Activated naive CD4-positive, alpha-beta T cell (primary cell): ENCODE measurements at regions not wholly inside any gene's neighbourhood (a gene's known extent, or its start where the extent isn't known, plus 50 kb on each side); places are given as distances from the start of the nearest gene placed in this dataset.
"Not testable (repeated sequence)": the region's sequence is repeated elsewhere in the genome, so short reads cannot be mapped to it uniquely, and the experiment has no call there.

Experiments
- DNase-seq, 4 experiments: peaks; one replicate each; lab custom pipeline; 2025; lab: John Stamatoyannopoulos, UW

DNA sequence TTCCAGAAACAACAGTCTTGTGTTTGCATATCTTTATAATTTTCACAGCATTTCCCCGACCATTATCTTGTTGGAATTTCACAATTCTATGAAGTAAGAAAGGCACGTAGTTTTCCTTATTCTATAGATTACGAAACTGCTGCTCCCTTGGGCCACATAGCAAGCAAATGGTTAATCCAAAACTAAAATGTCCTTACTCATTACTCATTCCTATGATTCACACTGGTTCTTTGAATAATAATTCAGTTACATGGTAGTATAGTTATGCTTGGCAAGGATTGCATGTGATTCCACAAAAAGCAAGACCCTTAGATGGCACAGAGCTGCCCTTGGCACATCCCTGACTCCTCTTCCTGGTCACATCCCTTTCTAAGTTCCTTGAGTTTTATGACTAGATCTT, 51.2 kb downstream of the OR13H1 start:
- no peak for DNase-seq

DNA sequence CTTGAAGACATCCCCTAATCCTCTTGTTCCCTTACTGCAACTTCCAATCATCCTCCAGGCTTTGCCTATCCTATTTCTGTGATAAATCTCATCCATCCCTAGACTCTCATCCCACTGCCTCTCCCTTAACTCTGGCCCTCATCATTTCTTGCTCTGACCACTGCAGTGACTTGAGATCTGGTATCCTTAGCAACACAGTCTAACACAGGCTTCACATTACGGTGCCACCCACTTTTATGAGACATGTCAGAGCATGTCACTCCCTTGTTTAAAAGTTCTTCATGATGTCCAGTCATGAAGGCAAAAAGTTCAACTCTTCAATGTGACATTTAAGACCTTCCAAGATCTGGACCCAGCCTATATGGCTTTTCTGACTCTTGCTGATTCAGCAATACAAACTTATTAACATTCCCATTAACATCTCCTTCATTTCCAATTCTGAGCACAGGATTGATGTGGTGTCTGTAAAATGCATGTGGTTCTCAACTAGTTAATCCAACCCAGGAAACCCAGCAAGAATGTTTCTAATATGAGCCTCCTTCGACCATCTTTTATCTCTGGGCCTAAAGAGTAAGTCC, 64.0 kb downstream of the OR13H1 start:
- DNase-seq, result no peak

DNA sequence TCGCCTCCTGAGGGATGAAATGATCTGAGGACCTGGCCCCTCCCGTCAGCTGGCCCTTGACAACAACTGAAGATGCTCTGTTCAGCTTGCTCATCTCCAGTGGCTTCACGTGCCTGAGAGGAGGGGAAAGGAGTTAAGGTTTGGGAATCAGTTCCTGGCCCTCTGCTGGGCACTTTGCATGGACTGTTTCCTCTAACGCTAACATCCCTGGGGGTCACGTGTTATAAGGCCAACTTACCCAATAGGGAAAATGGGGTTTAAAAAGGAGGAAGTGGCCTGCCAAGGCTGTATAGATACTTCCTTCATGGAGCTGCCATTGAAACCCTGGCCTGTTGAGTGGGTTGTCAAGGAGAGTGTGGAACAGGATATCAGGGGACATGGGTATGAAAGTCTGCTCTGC, 65.6 kb downstream of the OR13H1 start:
- DNase-seq, result no peak

DNA sequence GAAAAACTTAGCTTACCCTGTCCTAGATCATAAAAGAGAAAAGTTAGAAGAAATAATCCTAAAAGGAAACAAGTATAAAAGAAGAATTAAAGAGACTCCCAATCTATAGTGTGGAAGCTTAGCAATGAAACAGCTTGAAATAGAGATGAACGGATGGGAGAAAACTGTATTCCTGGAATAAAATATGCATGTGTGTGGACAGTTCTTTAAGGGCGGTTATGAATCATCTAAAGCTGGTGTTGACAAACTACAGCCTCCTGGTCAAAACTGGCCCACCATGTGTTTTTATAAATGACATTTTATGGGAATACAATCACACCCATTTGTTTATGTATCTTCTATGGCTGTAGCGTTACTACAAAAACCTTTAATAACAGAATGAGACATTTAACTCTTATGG, 69.4 kb downstream of the OR13H1 start:
- no peak for DNase-seq

- DNase-seq, result no peak
These were observed 70.4 kb downstream of the OR13H1 start for GRCh38 chrX:131614241-131614640.

- DNase-seq, result no peak
These were observed 73.3 kb downstream of the OR13H1 start for GRCh38 chrX:131617182-131617581.

DNA sequence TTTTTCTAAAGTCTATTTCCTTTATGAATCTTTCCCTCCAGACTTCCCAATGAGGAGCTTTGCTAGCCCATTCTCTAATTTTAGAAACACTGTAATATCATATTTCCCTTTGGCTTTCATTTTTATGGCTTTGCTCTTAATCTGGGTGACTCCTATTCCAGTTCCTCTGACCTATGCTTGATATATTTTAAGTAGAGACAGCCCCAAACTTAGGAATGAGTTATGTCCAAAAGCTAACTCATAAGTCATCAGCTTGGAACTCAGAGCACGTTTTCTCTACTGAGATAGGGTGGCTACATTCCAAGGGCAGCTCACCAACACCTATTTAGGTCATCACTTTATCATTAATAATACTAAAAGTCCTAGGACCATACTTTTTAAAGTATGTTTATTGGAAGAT, 77.8 kb downstream of the OR13H1 start:
- DNase-seq, result no peak

DNA sequence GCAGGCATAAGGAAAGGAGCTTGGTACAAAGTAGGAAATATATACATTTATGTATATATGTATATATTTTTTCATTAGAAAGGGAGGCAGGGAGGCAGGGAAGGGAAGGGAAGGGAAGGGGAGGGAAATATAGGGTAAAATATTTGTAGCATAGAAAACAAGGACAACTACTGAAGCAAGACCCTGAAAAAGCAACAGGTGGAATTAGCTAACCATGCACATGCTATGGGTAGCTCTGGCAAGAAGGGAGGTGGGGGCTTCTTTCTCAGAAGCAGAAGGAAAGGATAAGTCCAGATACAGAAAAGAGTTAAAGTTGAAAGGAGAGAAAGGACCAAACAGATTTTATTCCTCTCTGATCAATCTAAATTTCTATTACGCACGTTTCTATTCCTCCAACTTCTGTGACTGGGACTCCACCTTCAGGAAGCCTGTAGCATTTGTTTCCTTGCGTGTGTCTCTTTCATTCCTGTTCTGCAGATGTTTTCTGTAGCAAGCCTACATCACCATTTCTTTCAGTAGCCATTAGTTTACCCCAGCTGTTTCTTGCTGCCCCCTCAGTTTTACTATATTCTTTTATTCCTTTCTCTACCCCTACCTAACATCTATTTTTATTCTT, 82.9 kb downstream of the OR13H1 start:
- no peak for DNase-seq

- DNase-seq, result no peak
These were observed 86.7 kb downstream of the OR13H1 start for GRCh38 chrX:131630534-131630933.

GRCh38 chrX:131633285-131633917, 89.5 kb downstream of the OR13H1 start:
- peak in 2 of 4 experiments; percentile 0 to 11 for DNase-seq

DNA sequence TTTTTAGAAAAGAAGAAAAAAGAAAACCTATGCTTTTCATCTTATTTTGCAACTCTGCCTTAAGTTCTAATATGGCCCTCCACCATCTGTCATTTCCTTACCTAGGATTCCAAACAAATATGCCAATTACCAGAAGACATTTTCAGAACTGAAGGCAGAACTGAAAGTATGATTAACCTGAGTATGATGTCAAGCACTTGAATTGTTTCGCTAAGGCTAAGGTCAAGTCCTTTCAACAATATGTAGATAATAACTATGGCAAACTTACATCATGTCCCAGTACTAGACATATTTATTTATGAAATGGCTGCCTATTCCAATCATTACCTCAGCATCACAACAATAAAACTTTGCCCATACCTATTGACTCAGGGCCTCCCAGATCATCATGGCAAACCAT, 91.0 kb downstream of the OR13H1 start:
- DNase-seq, result no peak

GRCh38 chrX:131646106-131646505, 102.2 kb downstream of the OR13H1 start:
- no peak for DNase-seq

DNA sequence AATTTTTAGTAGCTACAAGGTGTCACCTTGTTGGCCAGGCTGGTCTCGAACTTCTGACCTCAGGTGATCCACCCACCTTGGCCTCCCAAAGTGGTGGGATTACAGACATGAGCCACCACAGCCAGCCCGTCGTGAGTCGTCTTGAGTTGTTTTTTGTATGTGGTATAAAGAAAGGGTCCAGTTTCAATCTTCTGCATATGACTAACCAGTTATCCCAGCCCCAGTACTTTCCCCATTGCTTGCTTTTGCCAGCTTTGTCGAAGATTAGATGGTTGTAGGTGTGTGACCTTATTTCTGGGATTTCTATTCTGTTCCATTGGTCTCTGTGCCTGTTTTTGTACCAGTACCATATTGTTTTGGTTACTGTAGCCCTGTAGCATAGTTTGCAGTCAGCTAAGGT, 105.9 kb downstream of the OR13H1 start:
- no peak for DNase-seq

GRCh38 chrX:131650637-131651410, 107.0 kb downstream of the OR13H1 start:
- no peak for DNase-seq

DNA sequence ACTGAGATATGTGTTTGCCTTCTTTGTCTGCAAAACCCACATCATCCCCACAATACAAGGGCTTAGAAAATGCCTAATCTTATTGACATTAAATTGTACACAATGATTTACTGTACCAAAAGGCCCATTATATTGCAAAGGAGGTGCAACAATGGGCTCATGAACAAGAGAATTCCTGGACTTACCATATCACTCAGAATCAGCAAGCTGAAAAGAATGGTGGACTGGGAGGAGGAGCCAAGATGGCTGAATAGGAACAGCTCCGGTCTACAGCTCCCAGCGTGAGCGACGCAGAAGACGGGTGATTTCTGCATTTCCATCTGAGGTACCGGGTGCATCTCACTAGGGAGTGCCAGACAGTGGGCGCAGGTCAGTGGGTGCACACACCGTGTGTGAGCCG, 119.9 kb downstream of the OR13H1 start:
- not testable (repeated sequence) for DNase-seq

GRCh38 chrX:131671735-131672134, 127.9 kb downstream of the OR13H1 start:
- no peak for DNase-seq

DNA sequence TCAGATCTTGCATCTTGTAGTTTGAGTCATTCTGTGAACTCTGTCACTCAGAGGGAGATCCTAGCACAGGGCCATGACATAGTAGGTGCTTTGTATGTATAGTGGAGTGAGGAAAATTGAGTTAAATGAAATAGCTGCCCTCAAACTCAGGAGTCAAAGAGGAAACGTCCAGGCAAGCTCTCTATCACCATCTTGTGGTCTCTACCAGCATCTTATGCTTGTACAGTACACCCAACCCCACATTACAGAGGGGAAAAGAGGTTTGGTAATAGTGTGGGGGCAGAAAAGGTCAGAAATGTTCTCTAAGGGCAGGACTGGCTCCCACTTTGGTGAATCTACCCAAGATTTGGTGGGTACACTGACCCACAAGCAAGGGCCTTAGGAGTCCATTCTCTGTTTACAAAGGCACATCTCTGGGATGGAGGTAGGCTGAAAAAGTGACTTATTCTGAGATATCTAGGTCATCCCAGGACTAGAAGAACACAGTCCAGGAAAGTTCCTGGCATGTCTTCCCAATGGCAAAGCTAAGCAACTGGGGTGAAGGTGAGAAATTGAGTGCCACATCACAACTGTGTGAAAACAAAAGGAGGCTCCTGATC, 131.8 kb downstream of the OR13H1 start:
- DNase-seq, result no peak

- DNase-seq, result peak in 2 of 4 experiments; percentile 5 to 16
These were observed 134.1 kb downstream of the OR13H1 start for GRCh38 chrX:131677655-131678628.

DNA sequence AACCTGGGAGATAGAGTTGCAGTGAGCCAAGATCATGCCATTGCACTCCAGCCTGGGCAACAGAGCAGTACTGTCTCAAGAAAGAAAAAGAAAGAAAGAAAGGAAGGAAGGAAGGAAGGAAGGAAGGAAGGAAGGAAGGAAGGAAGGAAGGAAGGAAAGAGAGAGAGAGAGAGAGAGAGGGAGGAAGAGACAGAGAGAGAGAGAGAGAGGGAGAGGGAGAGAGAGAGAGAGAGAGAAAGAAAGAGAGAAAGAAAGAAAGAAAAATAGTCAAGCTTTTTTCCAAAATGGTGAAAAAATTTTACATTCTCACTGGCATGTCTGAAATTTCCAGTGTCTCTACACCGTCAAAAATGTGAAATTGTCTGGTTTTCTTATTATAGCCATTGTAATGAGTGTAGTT, 138.9 kb downstream of the OR13H1 start:
- DNase-seq, result not testable (repeated sequence)

- DNase-seq, result no peak
These were observed 149.5 kb downstream of the OR13H1 start for GRCh38 chrX:131693359-131693758.

DNA sequence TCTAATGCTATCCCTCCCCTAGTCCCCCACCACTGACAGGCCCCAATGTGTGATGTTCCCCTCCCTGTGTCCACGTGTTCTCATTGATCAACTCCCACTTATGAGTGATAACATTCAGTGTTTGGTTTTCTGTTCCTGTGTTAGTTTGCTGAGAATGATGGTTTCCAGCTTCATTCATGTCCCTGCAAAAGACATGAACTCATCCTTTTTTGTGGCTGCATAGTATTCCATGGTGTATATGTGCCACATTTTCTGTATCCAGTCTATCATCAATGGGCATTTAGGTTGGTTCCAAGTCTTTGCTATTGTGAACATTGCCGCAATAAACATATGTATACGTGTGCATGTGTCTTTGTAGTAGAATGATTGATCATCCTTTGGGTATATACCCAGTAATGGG, 153.1 kb downstream of the OR13H1 start:
- DNase-seq, result not testable (repeated sequence)
